GM18507 (cell line): ENCODE measurements at regions not wholly inside any gene's neighbourhood (a gene's known extent, or its start where the extent isn't known, plus 50 kb on each side); places are given as distances from the start of the nearest gene placed in this dataset.
A peak's percentile ranks its signal among the peaks of the same experiment; 100 is the strongest.

Source experiments
- DNase-seq: peaks from one replicate; pipeline ENCODE4 v3.0.0; 2011; ENCODE audit warnings: low read depth; ENCODE audit not compliant: insufficient read length; ENCODE audit errors: extremely low spot score
- FAIRE-seq: peaks from 2 replicates; lab custom pipeline; 2011; peaks lifted over from hg19 to GRCh38; lab: Jason Lieb, UNC

- DNase-seq, result no peak
- FAIRE-seq, result no peak
Measured at GRCh38 chrX:125378205-125378604, 58.5 kb downstream of the TEX13C start.

- DNase-seq (no peak), FAIRE-seq (no peak)
Measured at GRCh38 chrX:125378770-125379169, 59.1 kb downstream of the TEX13C start.

DNA sequence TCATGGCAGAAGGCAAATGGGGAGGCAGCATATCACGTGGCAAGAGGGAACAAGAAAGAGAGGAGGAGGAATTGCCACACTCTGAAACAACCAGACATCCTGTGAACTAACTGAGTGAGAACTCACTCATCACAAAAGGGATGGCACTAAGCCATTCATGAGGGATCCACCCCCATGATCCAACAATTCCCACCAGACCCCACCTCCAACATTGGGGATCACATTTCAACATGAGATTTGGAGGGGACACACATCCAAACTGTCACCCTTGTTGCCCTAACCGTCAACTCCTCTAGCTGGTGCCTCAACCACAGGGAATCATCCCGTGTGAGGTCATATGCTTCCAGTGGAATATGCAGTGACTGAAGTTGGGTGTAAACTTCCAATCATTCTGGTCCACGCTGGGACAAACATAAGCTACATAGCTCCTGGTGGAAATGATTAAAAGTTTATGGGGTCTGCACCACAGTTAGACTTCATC lies 62.5 kb downstream of the TEX13C start:
- DNase-seq (no peak), FAIRE-seq (no peak)

DNA sequence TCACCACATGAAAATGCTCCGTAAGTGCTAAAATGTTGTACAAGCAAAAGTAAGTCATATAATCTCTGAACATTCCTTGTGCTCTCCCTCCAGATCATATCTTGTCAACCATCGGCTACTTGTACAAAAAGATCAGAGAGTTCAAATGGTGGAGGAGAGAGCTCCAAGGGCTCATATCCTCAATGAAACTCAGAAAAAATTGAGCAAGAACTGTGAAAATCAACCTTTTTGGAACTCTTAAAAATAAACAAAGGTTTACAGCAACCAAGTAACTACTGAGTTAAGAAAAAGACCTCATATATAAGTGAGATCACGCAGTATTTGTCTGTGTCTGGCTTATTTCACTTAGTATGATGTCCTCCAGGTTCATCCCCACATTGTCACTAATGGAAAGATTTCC lies 63.2 kb downstream of the TEX13C start:
- DNase-seq, result no peak
- no peak for FAIRE-seq

- FAIRE-seq, result no peak
Measured at GRCh38 chrX:125384867-125385266, 65.2 kb downstream of the TEX13C start.

DNA sequence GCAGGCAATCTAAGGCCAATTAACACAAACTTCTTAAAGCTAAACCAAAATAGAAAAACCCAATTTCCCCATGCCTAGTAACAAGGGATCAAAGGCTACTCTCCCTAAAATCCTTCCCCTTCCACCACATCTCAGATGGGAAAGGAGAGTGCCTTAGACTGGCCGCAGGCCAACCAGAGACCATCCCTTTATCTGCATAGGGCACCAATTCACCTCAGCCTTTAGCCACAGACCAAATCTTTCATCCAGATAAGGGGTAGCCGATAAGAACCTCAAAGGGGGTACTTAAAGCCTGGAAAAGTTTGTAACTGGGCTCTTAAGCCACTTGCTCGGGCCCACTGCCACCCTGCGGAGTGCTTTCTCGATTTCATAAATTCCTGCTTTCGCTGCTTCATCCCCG lies 68.3 kb downstream of the TEX13C start:
- no peak for DNase-seq
- FAIRE-seq, result no peak

More at GRCh38 chrX:125384867-125385266, 65.2 kb downstream of the TEX13C start:
- DNase-seq, result no peak

DNA sequence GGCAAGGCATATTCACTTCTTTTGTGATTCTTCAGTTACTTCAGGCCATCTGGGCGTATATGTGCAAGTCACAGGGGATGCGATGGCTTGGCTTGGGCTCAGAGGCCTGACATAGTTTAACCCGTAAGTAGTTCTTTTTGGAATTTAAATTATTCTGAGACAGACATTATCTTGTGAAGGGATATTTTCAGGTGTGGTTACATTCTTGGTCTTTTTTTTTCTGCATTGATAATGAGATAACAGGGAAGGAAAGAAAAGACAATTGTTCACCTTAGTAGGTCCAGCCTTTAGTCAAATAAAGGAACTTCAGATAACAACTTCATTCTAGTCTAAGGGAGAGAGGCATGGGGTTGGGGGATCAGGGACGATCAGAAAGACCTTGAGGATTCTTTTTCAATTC lies 74.8 kb downstream of the TEX13C start:
- FAIRE-seq, result no peak
- no peak for DNase-seq

GRCh38 chrX:125395626-125396025 lies 76.0 kb downstream of the TEX13C start:
- DNase-seq (no peak), FAIRE-seq (no peak)

DNA sequence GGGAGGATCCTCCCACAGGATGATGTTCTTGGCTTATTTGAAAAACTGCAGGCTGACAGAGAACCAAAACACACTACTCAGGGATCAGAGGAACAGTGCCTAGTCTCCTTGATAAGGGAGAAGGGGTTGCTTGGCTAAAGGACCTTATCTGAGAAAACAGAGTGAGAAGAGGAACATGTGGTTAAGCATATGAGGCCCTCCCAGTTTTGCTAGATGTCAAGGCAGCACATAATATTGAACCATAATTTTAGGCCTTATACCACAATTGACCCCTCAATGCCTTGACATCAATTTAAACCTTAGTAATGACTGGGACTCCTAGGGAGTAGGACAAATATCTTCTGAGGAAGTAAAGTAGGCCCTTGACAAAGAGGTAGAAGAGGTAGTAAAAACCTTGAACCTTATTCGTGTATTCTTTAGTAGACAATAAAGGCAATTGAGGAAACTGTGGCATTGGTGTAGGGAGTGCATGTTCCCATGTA lies 79.3 kb downstream of the TEX13C start:
- FAIRE-seq, result no peak
- DNase-seq, result no peak

- FAIRE-seq (no peak), DNase-seq (no peak)
Measured at GRCh38 chrX:125402807-125403206, 83.1 kb downstream of the TEX13C start.

DNA sequence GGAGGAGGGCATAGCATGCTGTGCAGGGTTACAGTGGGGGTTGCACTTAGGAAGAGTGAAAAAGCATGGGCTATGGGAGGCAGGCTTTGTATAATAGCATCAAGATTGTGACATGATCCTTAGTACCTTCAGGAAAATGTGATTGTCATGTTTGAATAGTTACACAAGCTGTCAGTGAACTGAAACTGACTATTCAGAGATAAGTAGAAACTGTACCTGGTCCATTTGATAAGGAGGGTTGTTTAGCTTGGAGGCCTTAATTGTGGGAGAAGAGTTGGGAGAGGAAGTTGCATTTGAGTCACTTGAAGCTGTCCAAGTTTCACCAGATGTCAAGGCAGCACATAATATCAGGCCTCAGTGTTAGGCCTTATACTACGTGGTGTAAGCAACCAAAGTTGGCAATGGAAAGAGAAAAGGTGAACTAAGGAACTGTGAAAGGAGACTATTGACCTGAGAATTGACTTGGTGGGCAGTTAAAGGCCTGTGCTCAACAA lies 85.0 kb downstream of the TEX13C start:
- no peak for FAIRE-seq
- no peak for DNase-seq

DNA sequence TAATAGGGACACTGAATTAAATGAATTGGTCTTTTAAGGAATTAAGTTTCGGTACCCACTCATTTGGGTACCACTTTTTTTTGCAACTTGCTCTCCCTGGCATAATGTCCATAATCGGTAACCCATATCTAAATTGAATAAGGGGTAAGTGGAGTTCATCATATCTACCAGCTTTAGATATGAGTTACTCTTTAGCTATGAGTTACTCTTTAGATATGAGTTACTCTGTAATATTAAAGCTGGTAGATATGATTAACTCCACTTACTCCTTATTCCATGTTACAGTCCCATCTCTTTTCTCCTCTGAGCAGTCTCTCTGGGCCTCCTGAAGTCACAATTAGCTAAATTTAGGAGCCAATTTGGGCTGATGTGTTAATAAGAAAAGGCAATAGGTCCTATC lies 85.7 kb downstream of the TEX13C start:
- FAIRE-seq (peak; percentile 42), DNase-seq (no peak)

DNA sequence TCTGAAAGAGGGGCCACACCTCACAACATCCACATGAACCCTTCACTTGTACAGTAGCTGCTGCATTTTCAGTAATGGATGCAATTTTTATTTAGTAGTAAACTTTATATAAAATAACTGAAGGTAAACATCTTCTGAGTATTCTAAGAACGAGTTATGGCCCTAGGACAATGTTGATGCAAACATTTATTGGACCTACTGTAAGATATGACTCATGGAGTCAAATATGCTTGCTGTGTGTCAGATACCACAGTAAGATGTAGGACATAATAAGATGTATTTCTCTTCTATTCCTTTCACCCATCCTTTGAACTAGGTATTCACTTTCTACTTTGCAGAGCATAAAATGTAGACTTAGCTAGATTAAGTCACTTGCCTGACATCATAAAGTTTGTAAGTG lies 87.6 kb downstream of the TEX13C start:
- peak; percentile 39 for FAIRE-seq
- DNase-seq, result no peak

GRCh38 chrX:125420809-125421208 lies 101.1 kb downstream of the TEX13C start:
- FAIRE-seq, result peak; percentile 15
- DNase-seq, result no peak

GRCh38 chrX:125422986-125423385 lies 103.3 kb downstream of the TEX13C start:
- FAIRE-seq, result no peak
- DNase-seq, result no peak

- no peak for DNase-seq
- no peak for FAIRE-seq
Measured at GRCh38 chrX:125424536-125424935, 104.9 kb downstream of the TEX13C start.

- no peak for DNase-seq
- FAIRE-seq, result no peak
Measured at GRCh38 chrX:125436855-125437254, 117.2 kb downstream of the TEX13C start.

- no peak for FAIRE-seq
- no peak for DNase-seq
Measured at GRCh38 chrX:125439194-125439849, 119.7 kb downstream of the TEX13C start.

DNA sequence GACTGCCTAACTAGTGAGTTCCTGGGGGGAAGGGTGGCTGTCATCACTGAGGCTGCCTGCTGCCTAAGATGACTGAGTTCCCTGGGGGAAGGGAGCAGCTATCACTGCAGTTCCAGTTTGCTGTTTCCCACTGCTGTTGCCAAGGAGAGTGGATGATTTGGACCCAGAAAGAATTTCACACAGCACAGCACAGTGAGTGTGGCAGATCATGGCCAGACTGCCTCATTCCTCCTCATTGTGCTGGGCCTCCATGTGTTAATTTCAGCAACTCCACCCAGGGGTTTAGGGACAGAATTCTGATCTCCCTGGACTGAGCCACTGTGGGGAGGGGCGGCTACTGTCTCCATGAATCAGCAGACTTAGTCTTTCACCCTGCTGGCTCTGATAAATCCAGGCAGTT lies 125.0 kb downstream of the TEX13C start:
- FAIRE-seq, result no peak
- DNase-seq, result no peak

- FAIRE-seq, result no peak
Measured at GRCh38 chrX:125475482-125475881, 155.8 kb downstream of the TEX13C start.

DNA sequence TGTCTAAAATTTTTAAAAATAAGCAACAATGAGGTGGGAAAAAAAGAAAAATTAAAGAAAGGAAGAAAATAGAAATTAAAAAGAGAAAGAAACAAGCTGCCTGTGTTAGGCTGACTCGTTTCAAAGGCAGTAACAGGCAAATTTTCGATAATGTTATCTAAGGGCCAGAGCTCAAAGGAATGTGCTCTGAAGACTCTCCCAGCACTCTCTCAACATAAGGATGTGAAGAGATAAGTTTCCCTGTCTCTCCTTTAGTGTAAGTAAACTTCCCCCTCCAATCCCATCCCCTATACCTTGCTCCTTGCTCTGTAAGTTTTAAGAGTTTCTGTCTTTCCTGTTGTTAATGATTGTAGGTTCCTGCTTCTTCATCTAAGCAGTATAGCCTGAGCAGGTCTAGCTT lies 172.8 kb downstream of the TEX13C start:
- FAIRE-seq (no peak), DNase-seq (no peak)

More at GRCh38 chrX:125475482-125475881, 155.8 kb downstream of the TEX13C start:
- no peak for DNase-seq
